OCI-LY3 (cell line): ENCODE measurements at regions not wholly inside any gene's neighbourhood (a gene's known extent, or its start where the extent isn't known, plus 50 kb on each side); places are given as distances from the start of the nearest gene placed in this dataset.

Experiments used
- H2AFZ ChIP-seq: fragments of 200-600, 300-600 bp; shearing (Covaris generic); 2 replicates; pipeline ENCODE4 v1.6.0; 2014; ENCODE audit warnings: antibody characterized with exemption, low read depth, low read length
- H3K27ac ChIP-seq: fragments of 200-600, 300-600 bp; sonication (generic); 2 replicates; pipeline ENCODE4 v1.5.1; 2014; ENCODE audit warnings: mild to moderate bottlenecking, low read length, moderate library complexity, mixed read lengths
- H3K27me3 ChIP-seq: fragments of 200-600, 300-600 bp; sonication (generic); 2 replicates; pipeline ENCODE4 v1.6.1; 2014; ENCODE audit warnings: low read depth, low read length, mixed read lengths
- H3K36me3 ChIP-seq: fragments of 200-600, 300-600 bp; sonication (generic); replicated peaks from 2 replicates; pipeline ENCODE3; 2014; ENCODE audit warnings: low read depth, low read length, mixed read lengths
- H3K4me1 ChIP-seq: fragments of 300-600, 200-600 bp; sonication (generic); 2 replicates; pipeline ENCODE4 v1.6.1; 2014; ENCODE audit warnings: low read length, mixed read lengths
- H3K4me2 ChIP-seq: fragments of 200-600, 300-600 bp; sonication (generic); 2 replicates; pipeline ENCODE4 v1.6.1; 2014; ENCODE audit warnings: low read length, mixed read lengths
- H3K4me3 ChIP-seq: fragments of 300-600, 200-600 bp; sonication (generic); 2 replicates; pipeline ENCODE4 v1.5.1; 2014; ENCODE audit warnings: antibody characterized with exemption, mild to moderate bottlenecking, low read length, moderate library complexity
- H3K79me2 ChIP-seq: fragments of 300-600, 200-600 bp; shearing (Covaris generic); 2 replicates; pipeline ENCODE4 v1.6.1; 2014; ENCODE audit warnings: mild to moderate bottlenecking, low read length, mixed read lengths
- H3K9ac ChIP-seq: fragments of 300-600, 200-600 bp; shearing (Covaris generic); 2 replicates; pipeline ENCODE4 v1.6.0; 2014; ENCODE audit warnings: mild to moderate bottlenecking, low read length, moderate library complexity
- H3K9me3 ChIP-seq: fragments of 200-600, 300-600 bp; shearing (Covaris generic); 2 replicates; pipeline ENCODE4 v1.6.1; 2014; ENCODE audit warnings: low read length, mixed read lengths; ENCODE audit not compliant: insufficient read depth
- H4K20me1 ChIP-seq: fragments of 200-600, 300-600 bp; sonication (generic); 2 replicates; pipeline ENCODE4 v1.6.1; 2016; ENCODE audit warnings: low read length, mixed read lengths; ENCODE audit not compliant: insufficient read depth
- CTCF ChIP-seq: fragments of 200-600, 300-600 bp; sonication (generic); IDR thresholded peaks from 2 replicates; pipeline ENCODE4 v1.5.1; 2014; ENCODE audit warnings: antibody characterized with exemption, low read length, low read depth
- EZH2phosphoT487 ChIP-seq: fragments of 200-600 bp; shearing (Covaris generic); IDR thresholded peaks from 2 replicates; pipeline ENCODE4 v1.6.1; 2018; ENCODE audit warnings: antibody characterized with exemption, mixed run types, low read depth

GRCh38 chr5:67795781-67796477 lies 419.6 kb upstream of the PIK3R1 start:
- no peaks in the 10 kb centered on the region for H3K27me3 ChIP-seq
- H3K27ac ChIP-seq = no peak overlapping the region
- H3K9me3 ChIP-seq = no peaks in the 10 kb centered on the region
- no peak overlapping the region for H3K4me2 ChIP-seq
- no peaks in the 10 kb centered on the region for H3K36me3 ChIP-seq
- no peaks in the 10 kb centered on the region for H3K79me2 ChIP-seq
- TF ChIP-seq CTCF = no peak
- TF ChIP-seq EZH2phosphoT487 = no peak
- no peak overlapping the region for H2AFZ ChIP-seq
- H4K20me1 ChIP-seq = no peaks in the 10 kb centered on the region
- no peaks in the 10 kb centered on the region for H3K4me1 ChIP-seq
- no peak overlapping the region for H3K4me3 ChIP-seq
- no peak overlapping the region for H3K9ac ChIP-seq

DNA sequence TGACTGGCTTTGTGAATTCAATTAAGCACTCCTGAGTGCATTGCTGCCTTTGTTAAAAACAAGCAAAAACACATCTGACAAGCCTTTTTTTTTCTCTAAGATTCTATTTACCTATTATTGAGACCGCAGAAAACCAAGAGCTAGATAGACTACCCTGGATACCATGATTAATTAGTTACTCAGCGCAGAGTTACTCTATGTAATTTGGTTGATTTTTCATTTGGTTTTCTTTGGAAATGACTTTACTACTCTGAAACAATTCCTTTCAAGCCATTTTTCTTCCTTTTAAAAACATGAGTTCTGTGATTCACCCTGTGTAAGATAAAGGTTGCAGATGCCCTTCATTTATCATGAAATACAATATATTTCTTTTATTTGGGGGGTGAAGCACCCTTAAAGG lies 421.6 kb upstream of the PIK3R1 start:
- H3K27me3 ChIP-seq = no peaks in the 10 kb centered on the region
- TF ChIP-seq EZH2phosphoT487 (no peak), CTCF (no peak)
- H3K79me2 ChIP-seq = no peaks in the 10 kb centered on the region
- no peaks in the 10 kb centered on the region for H4K20me1 ChIP-seq
- no peak overlapping the region for H2AFZ ChIP-seq
- no peak overlapping the region for H3K4me2 ChIP-seq
- no peaks in the 10 kb centered on the region for H3K4me1 ChIP-seq
- no peak overlapping the region for H3K9ac ChIP-seq
- H3K4me3 ChIP-seq = no peak overlapping the region
- H3K27ac ChIP-seq = no peak overlapping the region
- H3K36me3 ChIP-seq = no peaks in the 10 kb centered on the region
- H3K9me3 ChIP-seq = no peaks in the 10 kb centered on the region

DNA sequence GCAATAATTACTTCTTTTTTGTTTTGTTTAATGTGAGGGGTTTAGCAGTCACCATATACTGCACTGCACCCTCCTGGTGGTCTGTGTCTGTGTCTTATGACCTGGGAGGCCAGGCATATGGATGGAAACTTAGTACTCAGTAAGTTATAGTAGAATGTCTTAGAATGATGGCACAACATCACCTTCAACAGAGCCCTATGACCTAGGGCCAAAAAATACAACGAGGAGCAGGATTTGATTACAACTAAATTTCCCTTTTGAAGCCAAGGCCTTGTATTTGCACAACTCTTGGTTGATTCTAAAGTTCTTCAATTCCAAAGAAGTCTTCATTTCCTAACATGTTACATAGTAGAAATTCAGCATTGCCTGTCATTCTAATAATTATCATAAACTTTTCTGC lies 422.1 kb upstream of the PIK3R1 start:
- H3K27ac ChIP-seq = no peak overlapping the region
- TF ChIP-seq CTCF (no peak), EZH2phosphoT487 (no peak)
- no peak overlapping the region for H3K4me3 ChIP-seq
- no peaks in the 10 kb centered on the region for H3K36me3 ChIP-seq
- H3K9me3 ChIP-seq = no peaks in the 10 kb centered on the region
- no peaks in the 10 kb centered on the region for H3K4me1 ChIP-seq
- no peak overlapping the region for H2AFZ ChIP-seq
- H3K27me3 ChIP-seq = no peaks in the 10 kb centered on the region
- H3K9ac ChIP-seq = no peak overlapping the region
- H3K4me2 ChIP-seq = no peak overlapping the region
- H3K79me2 ChIP-seq = no peaks in the 10 kb centered on the region
- no peaks in the 10 kb centered on the region for H4K20me1 ChIP-seq

GRCh38 chr5:67792891-67793290 lies 422.7 kb upstream of the PIK3R1 start:
- H3K4me1 ChIP-seq = no peaks in the 10 kb centered on the region
- no peaks in the 10 kb centered on the region for H3K36me3 ChIP-seq
- no peak overlapping the region for H2AFZ ChIP-seq
- H3K27me3 ChIP-seq = no peaks in the 10 kb centered on the region
- no peaks in the 10 kb centered on the region for H3K79me2 ChIP-seq
- no peak for TF ChIP-seq CTCF
- TF ChIP-seq EZH2phosphoT487 = no peak
- no peaks in the 10 kb centered on the region for H3K9me3 ChIP-seq
- no peak overlapping the region for H3K9ac ChIP-seq
- no peak overlapping the region for H3K4me2 ChIP-seq
- no peak overlapping the region for H3K27ac ChIP-seq
- H3K4me3 ChIP-seq = no peak overlapping the region
- H4K20me1 ChIP-seq = no peaks in the 10 kb centered on the region
